Activated CD4-positive, CD25-positive, alpha-beta regulatory T cell treated with anti-CD3 and anti-CD28 coated beads, Interleukin-2, amount 50 U/mL, for 24 hours (primary cell): ENCODE measurements at regions not wholly inside any gene's neighbourhood (a gene's known extent, or its start where the extent isn't known, plus 50 kb on each side); places are given as distances from the start of the nearest gene placed in this dataset.
"Not testable (repeated sequence)": the region's sequence is repeated elsewhere in the genome, so short reads cannot be mapped to it uniquely, and the experiment has no call there.

Experiments
- ATAC-seq, 2 donors: fragments of 150-1000 bp; cut with Tn5 transposase; one replicate each; pipeline ENCODE4 v1.10.0; 2021; ENCODE audit warnings: mild to moderate bottlenecking in 1 of 2, moderate library complexity in 1 of 2

DNA sequence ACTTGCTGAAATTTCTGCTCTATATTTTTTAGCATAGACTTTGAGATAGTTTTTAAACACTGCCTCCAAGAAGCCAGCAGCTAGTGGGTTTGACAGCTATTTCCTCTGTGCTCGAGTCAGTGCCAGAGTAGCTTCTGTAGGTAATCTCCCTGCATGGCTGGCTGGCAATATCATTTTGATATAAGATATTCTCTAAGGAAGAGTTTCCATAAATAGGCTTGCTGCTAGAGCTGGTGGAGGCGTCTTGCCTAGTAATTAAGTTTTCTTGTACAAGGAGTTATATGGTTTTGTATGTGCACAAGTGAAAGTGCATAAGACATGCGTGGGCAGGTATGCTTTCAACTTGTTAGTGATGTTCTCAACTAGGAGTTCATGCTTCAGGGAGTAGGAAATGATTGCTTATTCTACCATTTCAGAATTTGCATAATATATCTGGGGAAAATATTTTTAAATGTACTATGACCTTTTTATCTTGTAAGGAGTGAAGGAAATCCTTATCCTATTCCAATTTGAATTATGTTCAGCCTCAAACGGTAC is 74.1 kb upstream of the CCL21 start:
- no peak for ATAC-seq

DNA sequence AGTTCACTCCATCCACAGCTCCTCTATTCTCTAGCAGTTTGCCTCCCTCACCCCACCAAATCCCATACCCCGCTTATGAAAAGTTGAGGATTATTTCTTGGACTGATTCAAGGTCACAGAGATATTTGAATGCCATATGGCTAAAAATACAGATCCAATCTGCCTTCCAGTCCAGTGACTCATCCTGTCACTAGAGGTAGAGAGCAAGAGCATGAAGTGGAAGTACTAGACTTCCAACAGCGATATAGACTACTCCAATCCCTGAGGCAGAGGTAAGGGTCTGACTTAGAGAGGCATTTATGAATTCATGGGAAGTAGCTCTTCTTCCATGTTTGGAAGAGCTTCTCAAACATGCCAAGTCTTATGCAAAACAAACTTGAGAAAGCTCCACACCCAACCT is 72.4 kb upstream of the CCL21 start:
- no peak for ATAC-seq

DNA sequence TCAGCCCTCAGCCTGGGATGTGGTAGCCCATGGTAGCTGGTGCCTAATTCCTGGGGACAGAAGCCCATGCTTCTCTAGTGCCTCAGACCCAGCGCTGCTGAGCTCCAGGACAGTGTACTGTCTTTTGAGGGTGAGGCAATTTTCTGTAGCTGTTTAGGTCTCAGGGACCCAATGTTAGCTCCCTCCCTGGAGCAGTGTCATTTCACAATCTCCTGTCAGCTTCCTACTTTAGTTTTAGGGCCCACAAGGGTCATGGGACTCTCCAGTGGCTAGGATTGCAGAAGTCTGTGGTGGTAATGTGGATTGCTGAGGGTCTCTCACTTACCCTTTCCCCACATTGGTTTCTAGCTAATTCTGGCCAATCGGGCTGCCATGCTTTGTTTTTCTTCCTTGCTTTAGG is 67.7 kb upstream of the CCL21 start:
- ATAC-seq, result no peak

DNA sequence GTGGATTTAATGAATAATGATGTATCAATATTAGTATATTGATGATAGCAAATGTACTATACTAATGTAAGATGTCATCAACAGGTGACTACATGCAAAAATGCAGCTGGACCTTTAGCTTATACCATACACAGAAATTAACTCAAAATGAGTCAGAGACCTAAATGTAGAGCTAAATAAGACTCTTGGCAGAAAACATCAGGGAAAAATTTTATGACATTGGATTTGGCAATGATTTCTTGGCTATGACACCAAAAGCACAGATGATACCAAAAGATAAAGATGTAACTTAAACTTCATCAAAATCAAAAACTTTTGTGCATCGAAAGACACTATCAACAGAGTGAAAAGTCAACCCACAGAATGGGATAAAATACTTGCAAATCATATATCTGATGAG is 64.0 kb upstream of the CCL21 start:
- ATAC-seq, result no peak

DNA sequence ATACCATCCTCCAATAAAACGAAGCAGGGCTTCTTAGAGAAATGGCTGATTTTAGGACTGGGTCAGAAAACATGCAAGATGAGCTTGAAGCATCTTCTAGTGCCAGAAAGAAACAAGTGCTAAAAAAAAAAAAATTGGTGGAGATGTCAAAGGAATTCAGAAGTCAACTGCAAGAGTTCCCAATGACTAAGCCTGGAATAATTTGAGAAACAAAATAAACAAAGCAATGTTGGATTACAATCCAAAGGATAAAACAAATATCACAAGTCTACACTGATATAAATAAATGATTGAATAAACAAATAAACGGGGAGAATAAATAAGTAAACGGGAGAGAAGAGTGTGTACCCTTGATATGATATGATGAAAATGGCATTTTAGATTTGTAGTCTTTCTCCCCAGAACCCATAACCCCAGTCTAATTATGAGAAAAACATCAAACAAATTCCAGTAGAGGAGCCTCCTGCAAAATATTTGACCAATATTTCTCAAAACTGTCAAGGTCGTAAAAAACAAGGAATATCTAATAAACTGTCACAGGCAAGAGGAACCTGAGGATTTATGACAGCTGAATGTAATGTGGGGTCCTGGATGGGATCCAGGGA is 63.5 kb upstream of the CCL21 start:
- ATAC-seq, result no peak

DNA sequence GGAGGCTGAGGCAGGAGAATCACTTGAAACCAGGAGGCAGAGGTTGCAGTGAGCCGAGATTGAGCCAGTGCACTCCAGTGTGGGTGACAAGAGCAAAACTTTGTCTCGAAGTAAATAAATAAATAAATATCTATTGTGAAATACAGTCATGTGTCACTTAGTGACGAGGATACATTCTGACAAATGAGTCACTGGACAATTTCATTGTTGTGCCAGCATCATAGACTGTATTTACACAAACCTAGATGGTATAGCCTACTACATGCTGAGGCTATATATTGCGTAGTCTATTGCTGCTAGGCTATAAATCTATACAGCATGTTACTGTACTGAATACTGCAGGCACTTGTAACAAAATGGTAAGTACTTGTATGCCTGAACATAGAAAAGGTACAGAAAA is 61.1 kb upstream of the CCL21 start:
- ATAC-seq, result no peak

DNA sequence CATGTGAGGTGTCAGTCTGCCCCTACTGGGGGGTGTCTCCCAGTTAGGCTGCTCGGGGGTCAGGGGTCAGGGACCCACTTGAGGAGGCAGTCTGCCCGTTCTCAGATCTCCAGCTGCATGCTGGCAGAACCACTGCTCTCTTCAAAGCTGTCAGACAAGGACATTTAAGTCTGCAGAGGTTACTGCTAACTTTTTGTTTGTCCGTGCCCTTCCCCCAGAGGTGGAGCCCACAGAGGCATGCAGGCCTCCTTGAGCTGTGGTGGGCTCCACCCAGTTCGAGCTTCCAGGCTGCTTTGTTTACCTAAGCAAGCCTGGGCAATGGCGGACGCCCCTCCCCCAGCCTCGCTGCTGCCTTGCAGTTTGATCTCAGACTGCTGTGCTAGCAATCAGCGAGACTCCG is 57.2 kb upstream of the CCL21 start:
- ATAC-seq, result not testable (repeated sequence)

DNA sequence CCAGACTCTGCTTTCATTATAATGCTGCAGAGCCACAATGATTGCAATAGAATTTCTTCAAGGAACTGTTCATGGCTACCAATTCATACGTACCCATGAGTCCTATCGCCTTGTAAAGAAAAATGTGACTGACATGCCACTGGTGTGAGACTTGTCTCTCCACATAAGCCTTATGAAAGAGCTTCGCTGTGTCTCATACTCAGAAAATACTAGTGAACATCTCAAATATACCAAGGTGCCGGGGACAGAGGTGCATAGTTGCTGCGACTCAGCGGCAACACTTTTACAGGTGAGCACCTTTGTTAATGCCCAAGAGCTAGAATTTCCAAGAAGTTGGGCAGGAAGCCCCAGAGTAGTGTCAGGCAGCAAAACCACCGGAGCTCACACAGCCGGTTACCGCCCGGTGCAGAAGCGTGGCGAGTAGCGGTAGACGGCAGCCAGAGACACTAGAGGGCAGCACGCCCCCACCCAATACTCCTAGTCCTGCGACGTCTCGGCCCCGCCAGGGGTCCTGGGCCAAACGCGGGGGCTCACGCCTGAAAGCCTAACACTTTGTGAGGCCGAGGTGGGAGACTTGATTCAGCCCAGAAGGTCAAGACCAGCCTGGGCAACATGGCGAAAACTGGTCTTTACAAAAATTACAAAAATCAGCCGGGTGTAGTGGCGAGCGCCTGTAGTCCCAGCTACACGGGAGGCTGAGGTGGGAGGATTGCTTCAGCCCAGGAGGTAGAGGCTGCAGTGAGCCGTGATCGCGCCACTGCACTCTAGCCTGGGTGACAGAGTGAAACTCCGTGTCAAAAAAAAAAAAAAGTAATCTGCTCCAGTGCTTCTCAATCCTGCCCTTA is 50.5 kb upstream of the CCL21 start:
- peak; percentile 41 to 58 for ATAC-seq
